ENCODE measurements at regions not wholly inside any gene's neighbourhood (a gene's known extent, or its start where the extent isn't known, plus 50 kb on each side); places are given as distances from the start of the nearest gene placed in this dataset.

- TF ChIP-seq POLR2A (IDR thresholded peaks at IDR 0.05; ENCODE audit: low read depth, low read length): no peak
- TF ChIP-seq POLR2AphosphoS5 (IDR thresholded peaks at IDR 0.05; ENCODE audit: low read depth, low read length): no peak
These were observed 179.2 kb upstream of the AGTR1 start for GRCh38 chr3:148518520-148518919.
